DMS114 treated with DMSO at 0.1 percent for 48 hours (cell line): ENCODE measurements at regions not wholly inside any gene's neighbourhood (a gene's known extent, or its start where the extent isn't known, plus 50 kb on each side); places are given as distances from the start of the nearest gene placed in this dataset.

Source experiments
- DNase-seq: peaks from one replicate; lab custom pipeline; 2025; ENCODE audit not compliant: unreplicated experiment; lab: John Stamatoyannopoulos, UW

- no peak for DNase-seq
Measured at GRCh38 chr13:43983373-43983772, 103.7 kb downstream of the LACC1 start.

- DNase-seq, result no peak
Measured at GRCh38 chr13:43984292-43984691, 104.6 kb downstream of the LACC1 start.

GRCh38 chr13:43985422-43986072 is 105.8 kb downstream of the LACC1 start:
- no peak for DNase-seq

- DNase-seq, result no peak
Measured at GRCh38 chr13:43986421-43986981, 106.8 kb downstream of the LACC1 start.

- DNase-seq, result no peak
Measured at GRCh38 chr13:43988302-43988701, 108.6 kb downstream of the LACC1 start.

- DNase-seq, result no peak
Measured at GRCh38 chr13:43990021-43990420, 110.3 kb downstream of the LACC1 start.

- DNase-seq, result no peak
Measured at GRCh38 chr13:43990829-43991228, 111.1 kb downstream of the LACC1 start.

GRCh38 chr13:43991773-43992201 is 112.1 kb downstream of the LACC1 start:
- no peak for DNase-seq

GRCh38 chr13:43992211-43992610 is 112.5 kb downstream of the LACC1 start:
- DNase-seq, result no peak

GRCh38 chr13:43994999-43995859 is 115.5 kb downstream of the LACC1 start:
- no peak for DNase-seq

GRCh38 chr13:43996221-43996620 is 116.5 kb downstream of the LACC1 start:
- no peak for DNase-seq

- no peak for DNase-seq
Measured at GRCh38 chr13:44003481-44003880, 123.8 kb downstream of the LACC1 start.

GRCh38 chr13:44004878-44005277 is 125.2 kb downstream of the LACC1 start:
- no peak for DNase-seq

GRCh38 chr13:44007451-44007850 is 127.7 kb downstream of the LACC1 start:
- no peak for DNase-seq

GRCh38 chr13:44011036-44011435 is 131.3 kb downstream of the LACC1 start:
- no peak for DNase-seq

GRCh38 chr13:44012910-44013757 is 133.4 kb downstream of the LACC1 start:
- no peak for DNase-seq

- DNase-seq, result no peak
Measured at GRCh38 chr13:44013758-44014291, 134.1 kb downstream of the LACC1 start.

GRCh38 chr13:44014501-44014900 is 134.8 kb downstream of the LACC1 start:
- no peak for DNase-seq

GRCh38 chr13:44015118-44015517 is 135.4 kb downstream of the LACC1 start:
- DNase-seq, result no peak

- DNase-seq, result no peak
Measured at GRCh38 chr13:44015811-44016210, 136.1 kb downstream of the LACC1 start.

GRCh38 chr13:44017756-44018309 is 138.1 kb downstream of the LACC1 start:
- no peak for DNase-seq
